Gastroesophageal sphincter (tissue), 3 donors: ENCODE measurements at regions not wholly inside any gene's neighbourhood (a gene's known extent, or its start where the extent isn't known, plus 50 kb on each side); places are given as distances from the start of the nearest gene placed in this dataset.

Experiments
- EP300 ChIP-seq: sonication (generic); formaldehyde crosslinking; IDR thresholded peaks from one replicate; pipeline ENCODE4 v1.6.1; 2017; ENCODE audit warnings: antibody characterized with exemption, mild to moderate bottlenecking
- POLR2A ChIP-seq, 2 donors: fragments of 450-650 bp; IDR thresholded peaks; one replicate each; pipeline ENCODE4 v1.6.1; 2017; ENCODE audit warnings: antibody characterized with exemption in 2 of 2, mild to moderate bottlenecking in 2 of 2, moderate library complexity in 1 of 2
- TF ChIP-seq, protein P1 (sequence below), 4 experiments: fragments of 200-600 bp in 2 of 4; fragments of 450-650 bp in 2 of 4; sonication (generic) in 1 of 4; IDR thresholded peaks; one replicate each; pipeline ENCODE4 v1.5.1; 2017 to 2019; ENCODE audit warnings: antibody characterized with exemption in 4 of 4, mild to moderate bottlenecking in 2 of 4, moderate library complexity in 2 of 4

DNA sequence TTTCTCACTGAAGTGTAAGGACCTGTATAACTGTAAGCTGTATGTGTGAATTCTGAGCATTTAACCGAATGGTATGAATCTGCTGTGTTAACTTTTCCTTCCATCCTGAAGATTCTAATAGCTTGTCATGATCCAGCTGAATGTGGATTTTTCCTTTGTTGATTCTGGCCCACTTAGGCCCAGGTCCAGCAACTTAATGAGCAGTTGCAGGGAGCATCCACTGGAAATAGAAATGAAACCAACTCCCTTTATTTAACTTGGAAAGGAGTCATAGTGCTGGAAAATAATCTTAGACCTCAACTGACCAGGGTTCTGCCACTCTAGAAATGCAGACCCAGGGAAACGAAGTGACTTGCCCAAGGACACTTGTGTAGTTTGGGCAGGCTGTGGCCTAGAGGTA is 142.3 kb upstream of the MTNR1B start:
- TF ChIP-seq EP300 (no peak), POLR2A (IDR thresholded peaks at IDR 0.05) (no peak)
- TF ChIP-seq, protein P1, sequence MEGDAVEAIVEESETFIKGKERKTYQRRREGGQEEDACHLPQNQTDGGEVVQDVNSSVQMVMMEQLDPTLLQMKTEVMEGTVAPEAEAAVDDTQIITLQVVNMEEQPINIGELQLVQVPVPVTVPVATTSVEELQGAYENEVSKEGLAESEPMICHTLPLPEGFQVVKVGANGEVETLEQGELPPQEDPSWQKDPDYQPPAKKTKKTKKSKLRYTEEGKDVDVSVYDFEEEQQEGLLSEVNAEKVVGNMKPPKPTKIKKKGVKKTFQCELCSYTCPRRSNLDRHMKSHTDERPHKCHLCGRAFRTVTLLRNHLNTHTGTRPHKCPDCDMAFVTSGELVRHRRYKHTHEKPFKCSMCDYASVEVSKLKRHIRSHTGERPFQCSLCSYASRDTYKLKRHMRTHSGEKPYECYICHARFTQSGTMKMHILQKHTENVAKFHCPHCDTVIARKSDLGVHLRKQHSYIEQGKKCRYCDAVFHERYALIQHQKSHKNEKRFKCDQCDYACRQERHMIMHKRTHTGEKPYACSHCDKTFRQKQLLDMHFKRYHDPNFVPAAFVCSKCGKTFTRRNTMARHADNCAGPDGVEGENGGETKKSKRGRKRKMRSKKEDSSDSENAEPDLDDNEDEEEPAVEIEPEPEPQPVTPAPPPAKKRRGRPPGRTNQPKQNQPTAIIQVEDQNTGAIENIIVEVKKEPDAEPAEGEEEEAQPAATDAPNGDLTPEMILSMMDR (IDR thresholded peaks at IDR 0.05), result no peak
